ENCODE measurements at regions not wholly inside any gene's neighbourhood (a gene's known extent, or its start where the extent isn't known, plus 50 kb on each side); places are given as distances from the start of the nearest gene placed in this dataset.

DNA sequence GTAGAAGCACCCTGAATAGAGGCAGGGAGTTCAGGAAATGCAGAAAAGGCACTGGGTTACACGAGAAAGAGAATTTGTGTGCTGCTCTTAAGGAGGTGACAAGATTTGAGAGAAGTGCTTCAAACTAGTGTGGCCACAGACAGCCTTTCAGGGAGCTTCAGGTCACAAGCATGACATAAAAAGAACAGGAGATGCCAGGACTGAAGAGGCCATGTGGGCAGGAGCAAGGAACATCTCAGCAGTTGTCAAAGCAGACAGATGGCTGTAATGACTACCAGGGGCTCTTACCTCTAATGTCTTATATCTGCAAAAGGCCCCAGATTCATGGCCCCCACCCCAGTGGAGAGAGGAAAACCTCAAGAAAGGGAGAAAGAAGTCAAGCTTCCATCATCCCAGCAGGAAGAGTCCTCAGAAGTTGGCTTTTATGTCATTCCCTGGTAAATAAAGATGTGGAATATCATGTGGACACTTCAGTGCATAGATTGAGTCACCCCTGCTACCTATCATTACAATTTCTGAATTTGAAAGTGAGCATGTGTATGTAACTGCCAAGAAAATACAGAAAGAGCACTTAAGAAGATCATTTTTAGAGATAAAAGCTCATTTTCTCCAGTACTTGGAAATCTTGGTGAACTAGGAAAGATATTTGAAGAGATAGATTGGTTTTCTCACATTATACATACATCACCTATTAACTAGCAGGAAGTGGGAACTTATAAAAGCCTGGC is 214.4 kb upstream of the RORB start:
- no peak for DNase-seq

- no peak for DNase-seq
Measured at GRCh38 chr9:74284581-74285450, 212.3 kb upstream of the RORB start.

GRCh38 chr9:74293479-74293878 is 203.7 kb upstream of the RORB start:
- DNase-seq: no peak

DNA sequence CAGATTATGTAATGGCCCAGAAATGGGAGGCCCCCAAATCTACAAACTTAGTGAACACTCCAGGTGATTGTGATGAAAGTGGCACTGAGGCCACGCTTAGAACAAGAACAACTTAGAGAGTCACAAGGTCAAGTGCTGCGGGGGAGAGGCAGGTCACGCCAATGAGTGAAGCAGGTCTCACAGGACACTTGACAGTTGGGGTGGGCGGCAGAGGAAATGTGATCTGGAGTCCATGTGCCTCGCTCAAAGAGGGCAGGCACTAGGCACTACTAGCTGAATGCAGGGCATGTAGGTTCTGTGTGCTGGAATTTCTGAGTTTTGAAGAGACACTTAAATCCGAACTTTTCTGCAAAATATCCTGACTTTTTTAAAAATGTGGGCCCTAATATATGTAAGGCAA is 193.2 kb upstream of the RORB start:
- no peak for DNase-seq

GRCh38 chr9:74304598-74304997 is 192.5 kb upstream of the RORB start:
- no peak for DNase-seq

DNA sequence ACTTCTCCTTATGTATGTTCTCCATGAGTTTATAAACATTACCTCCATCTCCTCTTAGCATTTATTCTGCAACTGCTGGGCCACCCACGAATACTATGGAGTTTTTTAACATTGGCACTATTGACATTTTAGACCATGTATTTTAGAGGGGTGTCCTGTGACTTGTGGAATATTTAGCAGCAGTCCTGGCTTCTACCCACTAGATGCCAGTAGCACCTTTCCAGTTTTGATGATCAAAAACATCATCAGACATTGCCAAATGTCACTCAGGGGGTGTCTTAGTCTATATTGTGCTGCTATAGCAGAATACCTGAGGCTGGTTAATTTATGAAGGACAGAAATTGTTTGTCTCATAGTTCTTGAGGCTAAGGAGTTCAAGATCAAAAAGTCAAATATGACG is 187.5 kb upstream of the RORB start:
- DNase-seq: no peak

GRCh38 chr9:74317235-74317634 is 179.9 kb upstream of the RORB start:
- no peak for DNase-seq

GRCh38 chr9:74321396-74321795 is 175.7 kb upstream of the RORB start:
- no peak for DNase-seq

DNA sequence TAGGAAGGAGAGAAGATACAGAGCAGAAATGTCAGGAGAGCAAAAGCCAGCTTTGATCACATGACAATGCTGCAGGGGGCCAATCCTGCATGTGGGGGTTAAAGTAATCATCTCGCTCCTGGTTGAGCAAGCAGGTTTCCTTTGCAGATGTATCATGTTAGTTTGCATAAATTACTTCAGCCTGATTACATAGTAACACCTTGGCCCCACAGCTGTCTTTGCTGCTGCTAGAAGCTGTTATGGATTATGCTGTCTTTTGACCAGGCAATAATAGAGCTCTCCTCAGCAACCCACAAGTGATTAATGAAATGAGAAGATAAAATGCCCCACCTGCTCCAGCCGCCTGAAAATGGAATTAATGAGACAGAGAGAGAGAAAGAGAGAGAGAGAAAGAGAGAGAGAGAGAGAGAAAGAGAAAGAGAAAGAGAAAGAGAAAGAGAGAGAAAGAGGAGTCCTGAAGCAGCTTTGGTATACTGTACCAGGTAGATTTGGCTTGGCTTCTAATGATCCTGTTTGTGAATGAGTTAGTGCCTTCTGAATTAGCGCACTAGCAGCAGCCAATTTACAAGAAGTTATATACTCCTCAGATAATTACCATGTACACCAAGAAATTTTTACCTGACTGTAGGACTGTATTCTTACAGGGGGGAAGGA is 174.3 kb upstream of the RORB start:
- no peak for DNase-seq

GRCh38 chr9:74330487-74331214 is 166.5 kb upstream of the RORB start:
- DNase-seq: no peak

- no peak for DNase-seq
Measured at GRCh38 chr9:74331607-74332006, 165.5 kb upstream of the RORB start.

GRCh38 chr9:74333384-74334032 is 163.6 kb upstream of the RORB start:
- no peak for DNase-seq

GRCh38 chr9:74334271-74334670 is 162.9 kb upstream of the RORB start:
- no peak for DNase-seq

GRCh38 chr9:74336161-74336560 is 161.0 kb upstream of the RORB start:
- no peak for DNase-seq

DNA sequence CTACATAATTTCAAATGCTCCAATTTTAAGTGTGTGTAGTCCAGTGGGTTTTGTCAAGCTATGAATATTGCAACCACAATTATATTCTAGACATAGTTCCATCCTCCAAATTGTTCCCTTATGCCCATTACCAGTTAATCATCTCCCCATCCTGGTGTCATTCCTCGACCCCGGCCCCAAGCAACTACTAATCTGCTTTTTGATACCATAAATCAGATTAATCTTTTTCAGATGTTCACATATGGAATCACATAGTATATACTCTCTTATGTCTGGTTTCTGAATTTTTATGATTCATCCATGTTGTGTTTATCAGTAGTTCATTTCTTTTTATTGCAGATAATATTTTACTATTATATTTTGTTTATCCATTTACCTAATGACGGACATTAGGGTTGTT is 148.4 kb upstream of the RORB start:
- DNase-seq: no peak

GRCh38 chr9:74355107-74355506 is 142.0 kb upstream of the RORB start:
- DNase-seq: no peak

DNA sequence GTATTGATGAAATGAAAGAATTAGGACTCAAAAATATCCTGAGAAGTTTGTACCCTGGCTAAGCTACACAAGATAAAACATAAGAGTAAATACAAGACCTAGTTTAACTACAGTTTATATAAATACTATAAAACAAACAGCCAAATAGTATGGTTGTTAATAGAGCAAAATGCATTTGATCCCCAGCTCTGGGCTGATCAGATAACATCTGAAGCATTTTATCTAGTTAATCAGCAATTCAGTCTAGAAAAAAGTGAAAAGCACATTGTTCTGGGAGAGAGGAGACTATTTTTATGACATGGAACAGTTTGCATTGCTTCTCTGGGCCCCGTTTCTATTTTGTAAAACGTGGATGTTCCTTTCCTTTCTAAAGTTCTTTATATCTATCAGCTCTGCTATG is 139.6 kb upstream of the RORB start:
- no peak for DNase-seq

DNA sequence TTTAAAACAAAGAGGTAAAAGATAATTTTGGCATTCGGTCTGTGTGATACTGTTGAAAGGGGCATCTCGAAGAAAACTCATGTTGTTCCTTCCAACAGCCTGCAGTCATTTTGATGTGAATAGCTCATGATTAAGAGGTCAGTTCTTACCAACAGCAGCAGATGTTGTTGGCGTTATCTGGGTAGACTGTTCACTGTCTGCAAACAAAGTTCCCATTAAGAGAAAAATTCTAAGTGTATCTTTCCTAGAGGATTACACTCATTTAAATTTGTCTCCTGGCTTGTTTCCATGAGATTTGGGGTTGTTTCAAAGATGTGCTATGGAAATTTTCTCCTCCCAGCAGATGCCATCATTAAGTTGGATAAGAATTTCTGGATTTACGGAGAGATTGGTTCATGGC is 138.2 kb upstream of the RORB start:
- no peak for DNase-seq

DNA sequence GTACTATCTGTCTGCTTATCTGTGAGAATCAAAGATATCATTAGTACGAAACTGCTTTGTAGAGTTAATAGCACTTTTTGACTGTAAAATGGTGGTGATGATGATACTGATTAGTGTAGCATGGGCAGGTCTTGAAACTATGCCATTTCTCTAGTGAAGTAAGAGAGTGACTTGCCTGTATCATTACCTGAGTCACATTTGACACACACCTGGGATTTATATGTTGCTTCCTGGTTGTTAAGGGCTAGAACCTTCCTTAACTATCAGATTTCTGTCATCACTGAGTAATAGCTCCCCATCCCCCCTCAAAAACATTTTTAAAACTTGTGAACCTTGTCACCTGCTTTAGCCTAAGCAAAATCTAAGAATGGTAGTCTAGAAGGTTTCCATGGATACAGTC is 135.6 kb upstream of the RORB start:
- DNase-seq: no peak

- no peak for DNase-seq
Measured at GRCh38 chr9:74362423-74362822, 134.7 kb upstream of the RORB start.

GRCh38 chr9:74366111-74366510 is 131.0 kb upstream of the RORB start:
- no peak for DNase-seq

- DNase-seq: no peak
Measured at GRCh38 chr9:74369844-74370243, 127.3 kb upstream of the RORB start.

DNA sequence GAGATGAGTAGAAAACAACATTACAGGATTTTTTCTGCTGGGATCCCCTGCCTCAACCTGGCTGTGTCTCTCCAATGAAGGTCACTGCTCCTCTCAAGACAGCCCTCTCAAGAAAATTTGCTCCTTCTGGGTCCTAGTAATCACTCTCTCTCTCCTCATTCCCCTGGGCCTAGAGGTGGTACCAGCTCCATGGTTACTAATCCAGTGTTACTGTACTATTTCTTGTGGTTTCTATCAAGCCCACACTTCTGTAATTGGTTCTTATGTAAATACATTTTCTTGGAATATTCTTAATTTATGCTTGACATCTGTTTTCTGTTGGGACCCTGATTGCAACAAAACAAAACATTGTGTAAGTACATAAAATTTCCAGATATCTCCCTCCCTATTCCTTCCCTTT is 123.8 kb upstream of the RORB start:
- no peak for DNase-seq
